ENCODE measurements at regions not wholly inside any gene's neighbourhood (a gene's known extent, or its start where the extent isn't known, plus 50 kb on each side); places are given as distances from the start of the nearest gene placed in this dataset.

DNA sequence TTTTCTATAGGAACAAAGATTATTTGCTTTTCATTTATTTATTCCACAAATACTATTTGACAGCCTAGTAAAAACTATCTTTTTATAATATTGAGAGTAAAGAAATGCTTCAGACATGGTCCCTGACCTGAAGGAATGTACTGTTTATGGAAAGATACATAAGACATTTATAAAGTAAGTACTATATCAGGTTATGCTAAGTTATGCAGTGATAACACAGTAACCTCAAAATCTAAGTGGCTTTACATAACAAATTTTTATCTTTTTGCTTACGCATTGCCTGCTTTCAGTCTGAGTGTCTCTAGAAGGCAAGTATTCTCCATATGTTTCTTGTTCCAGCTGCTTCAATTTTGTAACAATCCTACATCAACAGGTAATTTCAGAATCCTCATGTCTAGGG, 694.0 kb downstream of the SQOR start:
- TF ChIP-seq POLR2A (IDR thresholded peaks at IDR 0.05) (no peak), CTCF (IDR thresholded peaks at IDR 0.05) (no peak)

Data from esophagus squamous epithelium (tissue), 4 donors.